Panc1 (cell line): ENCODE measurements at regions not wholly inside any gene's neighbourhood (a gene's known extent, or its start where the extent isn't known, plus 50 kb on each side); places are given as distances from the start of the nearest gene placed in this dataset.

Experiments
- POLR2AphosphoS5 ChIP-seq: IDR thresholded peaks from 2 replicates; pipeline ENCODE4 v1.6.1; 2012; ENCODE audit warnings: mild to moderate bottlenecking, low read depth, low read length, moderate library complexity
- SIN3A ChIP-seq: IDR thresholded peaks from 2 replicates; pipeline ENCODE4 v1.6.1; 2012; ENCODE audit warnings: low read depth, mild to moderate bottlenecking, low read length, moderate library complexity, borderline replicate concordance; ENCODE audit not compliant: insufficient read depth

DNA sequence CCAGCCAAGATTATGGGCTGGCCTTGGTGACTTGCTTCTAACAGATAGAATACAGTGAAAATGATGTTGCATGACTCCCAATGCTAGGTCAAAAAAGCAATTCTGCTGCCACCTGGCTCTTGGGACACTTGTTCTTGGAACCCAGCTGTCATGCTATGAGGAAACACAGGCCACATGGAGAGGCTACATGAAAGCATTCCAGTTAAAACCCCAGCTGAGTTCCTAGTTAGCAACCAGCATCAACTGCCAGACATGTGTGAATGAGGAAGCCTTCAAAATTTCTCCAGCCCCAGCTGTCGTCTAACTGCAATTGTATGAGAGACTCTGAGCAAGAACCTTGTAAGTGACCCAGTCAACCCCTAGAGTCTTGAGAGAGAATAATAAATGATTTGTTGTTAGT, 105.2 kb upstream of the FGF16 start:
- no peak for TF ChIP-seq SIN3A
- no peak for TF ChIP-seq POLR2AphosphoS5
